Ovary (tissue), 7 donors: ENCODE measurements at regions not wholly inside any gene's neighbourhood (a gene's known extent, or its start where the extent isn't known, plus 50 kb on each side); places are given as distances from the start of the nearest gene placed in this dataset.
"Not testable (repeated sequence)": the region's sequence is repeated elsewhere in the genome, so short reads cannot be mapped to it uniquely, and the experiment has no call there.

Experiments used
- DNase-seq, 5 donors: peaks; one replicate each; pipeline ENCODE4 v3.0.0-alpha.2; 2019 to 2020
- H3K27ac ChIP-seq, 2 donors: fragments of 200-600 bp; one replicate each; pipeline versions ENCODE4 v1.5.1 to v1.8.0; 2019 to 2022
- H3K27me3 ChIP-seq: fragments of 200-600 bp; one replicate; pipeline ENCODE4 v1.8.0; 2022
- H3K36me3 ChIP-seq: fragments of 200-600 bp; sonication (generic); one replicate; pipeline ENCODE4 v1.5.1; 2019
- H3K4me1 ChIP-seq: one replicate; pipeline ENCODE4 v1.8.1; 2013; ENCODE audit warnings: mild to moderate bottlenecking, moderate library complexity; ENCODE audit not compliant: insufficient read depth
- H3K4me3 ChIP-seq: fragments of 200-600 bp; sonication (generic); one replicate; pipeline ENCODE4 v1.5.1; 2017
- H3K9me3 ChIP-seq, 2 donors: fragments of 200-600 bp in 1 of 2; sonication (generic) in 1 of 2; one replicate each; pipeline versions ENCODE4 v1.5.1 to v1.8.1; 2013 to 2019; ENCODE audit warnings: mild to moderate bottlenecking in 1 of 2, moderate library complexity in 1 of 2
- CTCF ChIP-seq, 3 donors: fragments of 450-650 bp in 2 of 3; fragments of 200-600 bp in 1 of 3; IDR thresholded peaks; one replicate each; pipeline versions ENCODE4 v1.5.1 to v1.8.0; 2016 to 2022; ENCODE audit warnings: antibody characterized with exemption in 3 of 3, mild to moderate bottlenecking in 1 of 3
- EP300 ChIP-seq: sonication (generic); formaldehyde crosslinking; IDR thresholded peaks from one replicate; pipeline ENCODE4 v1.6.1; 2017; ENCODE audit warnings: antibody characterized with exemption
- POLR2A ChIP-seq: fragments of 450-650 bp; IDR thresholded peaks from one replicate; pipeline ENCODE4 v1.6.1; 2017; ENCODE audit warnings: antibody characterized with exemption, mild to moderate bottlenecking, moderate library complexity
- WGBS, 3 donors: extraction: QIAGEN DNeasy Blood & Tissue Kit in 1 of 3; methylation state at CpG; one replicate each; pipeline versions ENCODE4 v1.1.5 to v1.1.7; 2013 to 2017; 5-methylcytosine and 5-hydroxymethylcytosine counted together
- intact Hi-C, 4 donors: fragments of 100-400 bp; cut with DNase I; formaldehyde crosslinking; loops; one replicate each; pipeline versions ENCODE4 v1.11.0 to v1.15.1; 2022 to 2023
- donor health status: DM: no; HTN: no; CAD: no; lungs with moderate emphysema.
- donor health status: DM: no; HTN: no; CAD: no.
- donor health status: Bipolar disorder and iron deficiency.
- donor health status: DM: no; HTN: no; CAD: no.
- donor health status: DM: yes; HTN: yes; CAD: no.

- no peaks in the 10 kb centered on the region for H3K36me3 ChIP-seq
- no peak overlapping the region for H3K27ac ChIP-seq
- TF ChIP-seq EP300 (no peak), POLR2A (no peak), CTCF (IDR thresholded peaks at IDR 0.05) (no peak)
- no peak overlapping the region for H3K4me3 ChIP-seq
- 12 to 17% (median 13%) methylated on average over 6 of the region's 6 CpGs for WGBS, 3 donors
- intact Hi-C loops: no loop called here
- H3K27me3 ChIP-seq: no peaks in the 10 kb centered on the region
- no peaks in the 10 kb centered on the region for H3K9me3 ChIP-seq
- no peaks in the 10 kb centered on the region for H3K4me1 ChIP-seq
- DNase-seq: no peak
Observed at GRCh38 chr3:147297761-147298350, 108.5 kb downstream of the ZIC4 start.

GRCh38 chr3:147287370-147287769 lies 119.0 kb downstream of the ZIC4 start:
- H3K36me3 ChIP-seq, H3K9me3 ChIP-seq, H3K4me1 ChIP-seq, DNase-seq, H3K4me3 ChIP-seq, intact Hi-C loops, H3K27ac ChIP-seq, H3K27me3 ChIP-seq: not testable (repeated sequence)
- 78 to 87% (median 80%) methylated on average over 4 of the region's 4 CpGs for WGBS, 3 donors

GRCh38 chr3:147269907-147270306 lies 136.4 kb downstream of the ZIC4 start:
- H3K27ac ChIP-seq: no peak overlapping the region
- WGBS, 3 donors: 70 to 73% (median 71%) methylated on average over 4 of the region's 4 CpGs
- TF ChIP-seq EP300 (no peak), CTCF (IDR thresholded peaks at IDR 0.05) (no peak), POLR2A (no peak)
- H3K9me3 ChIP-seq: no peaks in the 10 kb centered on the region
- H3K4me3 ChIP-seq: no peak overlapping the region
- DNase-seq: no peak
- H3K27me3 ChIP-seq: no peaks in the 10 kb centered on the region
- no peaks in the 10 kb centered on the region for H3K36me3 ChIP-seq
- intact Hi-C loops: no loop called here
- H3K4me1 ChIP-seq: no peaks in the 10 kb centered on the region

- H3K36me3 ChIP-seq: no peaks in the 10 kb centered on the region
- no peak overlapping the region for H3K4me3 ChIP-seq
- H3K27ac ChIP-seq: no peak overlapping the region
- H3K9me3 ChIP-seq: no peaks in the 10 kb centered on the region
- TF ChIP-seq CTCF (IDR thresholded peaks at IDR 0.05) (no peak), POLR2A (no peak), EP300 (no peak)
- intact Hi-C loops: no loop called here
- no peak for DNase-seq
- 76 to 85% (median 78%) methylated on average over 3 of the region's 3 CpGs for WGBS, 3 donors
- no peaks in the 10 kb centered on the region for H3K27me3 ChIP-seq
- H3K4me1 ChIP-seq: no peaks in the 10 kb centered on the region
Observed at GRCh38 chr3:147267434-147267833, 138.9 kb downstream of the ZIC4 start.

- intact Hi-C loops: no loop called here
- Histone ChIP-seq H3K27me3 (no peaks in the 10 kb centered on the region), H3K27ac (no peak overlapping the region), H3K4me3 (no peak overlapping the region), H3K9me3 (no peaks in the 10 kb centered on the region), H3K4me1 (no peaks in the 10 kb centered on the region), H3K36me3 (no peaks in the 10 kb centered on the region)
- TF ChIP-seq POLR2A (no peak), CTCF (IDR thresholded peaks at IDR 0.05) (no peak), EP300 (no peak)
- no peak for DNase-seq
- WGBS, 3 donors: 86 to 92% (median 87%) methylated on average over 2 of the region's 2 CpGs
Observed at GRCh38 chr3:147257944-147258343, 148.4 kb downstream of the ZIC4 start.
